ENCODE measurements at regions not wholly inside any gene's neighbourhood (a gene's known extent, or its start where the extent isn't known, plus 50 kb on each side); places are given as distances from the start of the nearest gene placed in this dataset.
A peak's percentile ranks its signal among the peaks of the same experiment; 100 is the strongest.
"Not testable (repeated sequence)": the region's sequence is repeated elsewhere in the genome, so short reads cannot be mapped to it uniquely, and the experiment has no call there.

DNA sequence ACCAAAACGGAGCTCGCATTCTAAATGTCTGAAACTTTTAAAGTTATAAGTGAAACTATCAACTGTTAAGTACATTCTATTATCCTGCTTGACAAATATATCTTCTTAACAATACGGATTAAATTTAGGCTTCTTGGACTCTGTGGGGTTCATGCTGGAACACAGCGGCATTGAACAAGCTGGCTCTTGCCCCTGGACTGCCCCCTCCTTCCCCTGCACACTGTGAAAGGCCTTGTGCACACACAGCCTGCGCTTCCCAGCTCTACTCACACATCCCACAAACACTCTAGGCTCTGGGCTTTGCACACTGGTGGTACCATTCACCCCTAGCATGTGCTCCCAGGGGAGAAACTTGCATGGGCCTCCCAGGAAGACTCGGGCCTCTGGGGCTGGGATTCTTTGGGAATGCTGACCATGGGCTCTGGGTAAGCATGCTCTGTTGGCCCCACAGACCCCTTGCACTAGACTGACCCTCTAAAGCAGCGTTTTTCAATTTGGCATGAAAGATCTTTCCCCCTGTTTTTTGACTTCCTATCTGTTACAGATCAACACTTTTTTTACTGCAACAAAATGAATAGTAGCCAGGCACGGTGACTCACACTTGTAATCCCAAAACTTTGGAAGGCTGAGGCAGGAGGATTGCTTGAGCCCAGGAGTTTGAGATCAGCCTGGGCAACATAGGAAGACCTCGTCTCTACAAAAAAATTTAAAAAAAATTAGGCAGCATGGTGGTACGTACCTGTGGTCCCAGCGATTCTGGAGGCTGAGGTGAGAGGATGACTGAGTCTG, 96.2 kb upstream of the CPM start:
- no peak for DNase-seq (ENCODE audit: low spot score)

DNA sequence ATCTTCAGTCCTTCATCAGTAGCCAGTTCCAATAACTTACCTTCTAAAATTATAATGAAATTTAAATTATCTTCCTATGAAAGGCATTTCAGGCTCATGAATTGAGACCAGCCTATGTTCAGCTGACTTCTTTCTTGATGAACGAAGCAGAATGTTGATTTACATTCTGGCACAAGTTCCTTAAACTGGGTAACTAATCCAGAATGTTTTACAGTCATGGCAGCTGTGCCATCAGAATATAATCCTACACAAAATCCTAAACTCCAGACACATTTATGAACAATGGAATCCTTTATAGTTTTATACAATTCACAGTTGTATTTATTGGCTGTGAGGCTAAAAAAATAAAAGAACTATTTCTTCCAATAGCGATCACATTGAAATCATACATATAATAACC, 97.3 kb upstream of the CPM start:
- DNase-seq (ENCODE audit: low spot score), result no peak

DNA sequence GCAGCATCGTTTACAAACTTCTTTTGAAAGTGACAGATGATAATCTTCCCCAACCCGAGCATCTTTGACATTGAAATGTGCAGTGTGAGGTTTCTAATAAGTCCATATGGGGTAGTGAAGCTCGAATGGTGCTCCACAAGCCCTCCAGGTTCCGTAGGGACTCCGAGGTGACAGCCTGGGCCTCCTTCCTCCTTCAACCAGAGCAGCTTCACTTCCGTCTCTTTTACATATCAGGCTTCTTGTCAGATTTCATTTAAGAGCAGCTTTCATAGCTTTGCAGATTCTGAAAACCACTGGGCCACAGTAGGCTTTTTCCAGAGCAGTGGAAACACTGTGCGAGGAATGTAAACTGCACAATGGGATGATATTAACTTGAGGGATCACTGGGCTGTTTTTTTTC, 103.6 kb upstream of the CPM start:
- no peak for DNase-seq (ENCODE audit: low spot score)

DNA sequence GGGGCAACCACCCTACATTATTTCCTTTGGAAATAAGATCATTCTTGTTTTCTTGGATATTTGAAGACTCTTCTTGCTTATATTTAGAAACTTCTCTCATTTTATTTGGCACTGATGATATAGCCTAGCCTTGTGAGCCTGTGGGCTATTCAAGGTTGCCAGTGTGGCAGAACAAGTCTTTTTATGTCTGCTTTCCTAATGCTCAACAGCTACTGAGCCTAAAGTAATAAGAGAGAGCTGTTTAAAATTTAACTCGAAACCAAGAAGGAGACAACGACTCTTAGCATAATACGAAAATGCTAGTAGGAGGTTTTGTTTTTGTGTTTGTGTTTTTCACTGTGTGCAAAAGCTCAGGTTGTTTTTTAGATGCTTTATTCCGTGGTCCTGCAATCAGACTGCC, 104.0 kb upstream of the CPM start:
- DNase-seq (ENCODE audit: low spot score), result no peak

DNA sequence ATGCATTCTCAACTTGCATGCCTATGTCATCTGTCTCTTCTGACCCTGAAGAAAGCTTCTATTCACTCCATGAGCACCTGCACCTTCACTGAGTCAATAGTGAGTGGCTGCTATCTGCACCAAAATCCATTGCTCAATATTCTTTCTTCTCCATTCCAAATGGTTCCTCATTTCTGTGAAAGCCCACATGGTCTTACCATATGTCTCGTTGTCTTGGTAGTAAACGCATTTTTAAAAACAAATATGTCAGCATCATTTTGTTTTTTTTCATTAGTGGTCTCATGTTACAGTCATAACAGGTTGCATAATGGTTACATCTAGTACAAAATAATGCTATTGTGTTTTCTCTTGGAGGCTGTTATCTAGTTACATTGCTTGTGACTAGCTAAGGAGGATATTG, 106.9 kb upstream of the CPM start:
- DNase-seq (ENCODE audit: low spot score), result no peak

DNA sequence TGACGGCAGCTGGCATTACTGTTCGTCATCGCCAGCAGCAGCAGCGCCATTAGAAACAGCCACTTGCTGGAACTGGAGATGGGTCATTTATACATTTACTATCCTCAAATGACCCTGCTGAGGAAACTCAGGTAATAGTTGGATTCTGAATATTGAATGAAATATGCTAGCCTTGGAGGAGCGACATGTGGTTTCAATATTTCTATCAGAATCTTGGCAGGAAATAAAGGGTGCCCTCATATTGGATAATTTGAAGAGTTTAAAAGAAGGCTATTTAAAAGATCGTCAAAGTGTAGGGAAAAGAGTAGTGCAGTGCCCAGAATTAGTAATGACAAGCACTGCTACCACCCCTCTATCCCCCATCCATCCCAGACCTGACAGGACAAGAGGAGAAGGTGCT, 109.6 kb upstream of the CPM start:
- no peak for DNase-seq (ENCODE audit: low spot score)

DNA sequence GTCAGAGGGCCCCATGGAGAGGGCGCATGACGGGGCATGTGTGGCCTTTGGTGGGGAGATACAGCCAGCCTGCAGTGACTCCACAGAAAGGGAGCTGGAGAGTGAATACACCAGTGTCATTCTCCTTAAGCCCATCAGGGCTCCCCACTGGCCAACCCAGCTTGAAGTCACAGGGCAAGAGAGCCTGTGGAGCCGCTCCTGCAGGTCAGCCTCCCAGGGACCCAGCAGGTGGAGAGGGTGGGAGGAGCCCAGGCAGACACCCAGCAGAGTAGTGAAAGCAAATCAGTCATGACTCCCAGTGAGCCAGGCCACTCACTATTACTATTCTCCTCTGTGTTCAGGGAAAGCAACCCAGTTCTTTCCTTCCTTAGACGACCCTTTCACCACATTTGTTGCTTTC, 110.0 kb upstream of the CPM start:
- DNase-seq (ENCODE audit: low spot score), result peak; percentile 58

DNA sequence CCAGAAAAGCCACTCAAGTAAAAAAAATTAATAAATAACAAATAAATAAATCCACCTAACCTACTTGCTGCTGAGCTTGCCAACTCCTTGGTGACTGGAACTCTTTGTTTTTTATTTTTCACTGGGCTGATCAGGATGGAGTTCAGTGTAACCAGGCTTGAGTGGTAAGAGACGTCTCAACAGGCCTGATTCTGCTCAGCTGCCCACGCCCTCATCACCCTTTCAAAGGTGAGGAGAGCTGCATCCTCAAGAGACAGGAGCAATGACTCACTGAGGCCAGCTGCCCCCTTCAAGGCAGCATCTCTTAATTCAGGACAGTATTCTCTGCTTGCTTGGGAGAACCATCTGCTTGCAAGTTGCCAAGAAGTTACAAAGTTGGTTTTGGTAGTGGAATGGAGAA, 111.9 kb upstream of the CPM start:
- no peak for DNase-seq (ENCODE audit: low spot score)

DNA sequence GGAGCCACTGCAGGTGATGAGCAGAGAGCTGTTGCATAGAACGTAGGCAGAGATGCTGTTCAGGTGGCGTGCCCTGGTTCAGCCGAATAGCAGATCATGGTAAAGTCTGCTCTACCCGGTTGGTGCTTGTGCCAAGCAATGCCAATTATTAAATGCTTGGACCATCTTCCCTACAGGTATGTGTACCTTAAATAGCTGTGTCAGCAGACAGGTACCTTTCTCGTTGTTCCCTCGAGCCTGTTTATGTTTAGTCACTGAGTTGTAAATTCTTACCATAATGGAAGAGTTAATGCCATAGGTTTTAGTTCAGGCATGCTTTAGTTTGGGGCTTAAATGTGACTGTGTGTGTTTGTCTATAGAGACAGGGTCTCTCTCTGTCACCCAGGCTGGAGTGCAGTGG, 112.5 kb upstream of the CPM start:
- no peak for DNase-seq (ENCODE audit: low spot score)

DNA sequence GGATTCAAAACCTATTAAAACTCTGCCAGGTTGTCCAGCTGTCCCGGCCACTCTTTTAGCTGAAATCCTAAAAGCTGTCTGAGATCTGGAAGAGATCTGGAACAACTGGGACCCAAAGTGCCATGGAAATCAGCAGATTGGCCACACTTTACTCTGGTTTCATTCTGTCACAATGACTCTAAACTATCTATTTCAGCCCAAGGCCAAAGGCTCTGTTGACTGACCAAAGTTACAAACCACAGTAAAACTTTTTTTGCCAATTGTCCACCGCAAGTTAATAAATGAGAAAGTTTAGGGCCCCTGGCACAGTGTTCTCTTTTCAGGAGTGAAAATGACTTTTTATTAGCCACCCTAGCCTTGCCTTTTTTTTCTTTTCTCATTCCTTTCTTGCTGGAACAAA, 113.4 kb upstream of the CPM start:
- no peak for DNase-seq (ENCODE audit: low spot score)

DNA sequence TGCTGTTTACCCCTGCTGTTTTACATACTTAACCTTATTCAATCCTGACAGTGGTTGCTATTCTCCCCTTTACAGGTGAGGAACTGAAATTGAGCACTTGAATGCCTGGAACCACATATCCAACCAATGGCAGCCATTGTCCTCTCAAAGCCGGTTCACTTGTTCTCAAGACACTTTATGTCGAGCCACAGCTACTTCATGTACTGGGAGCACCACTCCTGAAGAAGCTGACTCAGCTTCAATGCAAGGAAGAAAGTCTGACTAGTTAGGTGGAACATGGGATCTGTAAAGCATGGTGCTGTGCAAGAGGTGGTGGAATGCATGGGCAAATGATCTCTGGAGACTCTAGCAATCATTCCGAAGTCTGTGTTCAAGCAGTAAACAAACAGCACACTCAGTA, 113.9 kb upstream of the CPM start:
- DNase-seq (ENCODE audit: low spot score), result no peak

DNA sequence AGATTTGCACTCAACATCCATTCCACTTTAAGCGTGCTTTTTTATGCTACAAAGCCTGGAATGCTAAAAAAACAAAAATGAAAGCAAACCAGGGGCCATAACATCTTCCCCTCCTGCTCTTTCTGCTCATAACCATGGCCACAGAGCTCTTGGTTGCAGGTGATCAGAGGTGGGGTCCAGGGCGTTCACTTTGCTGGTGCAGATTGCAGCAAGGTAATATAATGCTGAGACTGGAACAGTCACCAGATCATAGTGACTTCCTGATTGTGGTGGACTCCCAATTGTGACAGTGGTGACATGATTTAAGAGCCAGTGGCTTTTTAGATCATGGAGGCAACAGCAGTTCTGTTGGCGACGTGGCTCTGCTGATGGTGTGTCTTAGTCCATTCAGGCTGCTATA, 115.0 kb upstream of the CPM start:
- no peak for DNase-seq (ENCODE audit: low spot score)

DNA sequence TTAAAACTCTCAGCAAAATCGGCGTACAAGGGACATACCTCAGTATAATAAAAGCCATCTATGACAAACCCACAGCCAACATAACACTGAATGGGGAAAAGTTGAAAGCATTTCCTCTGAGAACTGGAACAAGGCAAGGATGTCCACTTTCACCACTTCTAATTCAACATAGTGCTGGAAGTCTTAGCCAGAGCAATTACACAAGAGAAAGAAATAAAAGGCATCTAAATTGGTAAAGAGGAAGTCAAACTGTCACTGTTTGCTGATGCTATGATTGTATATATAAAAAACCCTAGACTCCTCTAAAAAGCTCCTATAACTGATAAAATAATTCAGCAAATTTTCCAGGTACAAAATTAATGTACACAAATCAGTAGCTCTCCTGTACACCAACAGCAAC, 116.9 kb upstream of the CPM start:
- DNase-seq (ENCODE audit: low spot score), result not testable (repeated sequence)

DNA sequence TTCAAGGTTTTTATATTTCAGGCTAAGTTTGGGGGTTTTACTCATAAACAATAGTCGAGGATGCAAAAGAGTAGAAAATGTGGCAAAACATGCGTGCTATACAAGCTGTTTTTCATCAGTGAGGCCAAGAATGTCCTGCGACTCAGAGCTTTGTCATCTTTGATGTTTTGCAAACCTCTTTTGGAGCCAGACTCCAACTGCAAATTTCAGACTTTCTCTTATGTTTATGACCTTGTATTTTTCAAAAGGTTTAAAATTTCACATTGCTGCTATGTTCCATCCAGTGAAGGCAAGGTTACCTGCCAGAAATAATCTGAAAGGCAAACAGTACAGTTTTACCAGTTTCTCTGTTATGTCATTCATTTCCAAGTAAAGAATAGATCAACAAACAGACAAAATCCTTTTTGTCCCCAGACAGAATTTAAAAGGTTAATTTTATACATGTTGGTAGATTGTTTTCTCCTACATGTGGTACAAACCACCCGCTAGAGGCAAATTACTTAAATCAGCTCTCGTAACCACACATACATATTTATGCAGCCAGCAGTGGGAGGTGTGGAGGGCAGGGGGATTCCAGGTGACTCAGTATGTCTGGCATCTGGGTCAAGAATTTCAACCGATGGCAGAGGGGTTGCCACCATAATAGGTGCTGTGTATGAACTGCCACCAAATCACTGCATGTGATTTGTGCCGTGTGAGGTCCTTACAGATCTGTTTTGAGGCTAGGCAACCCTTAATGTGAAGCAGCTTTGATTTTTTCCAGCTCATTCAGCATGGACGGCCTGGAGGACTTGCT, 119.8 kb upstream of the CPM start:
- DNase-seq (ENCODE audit: low spot score), result peak; percentile 48

DNA sequence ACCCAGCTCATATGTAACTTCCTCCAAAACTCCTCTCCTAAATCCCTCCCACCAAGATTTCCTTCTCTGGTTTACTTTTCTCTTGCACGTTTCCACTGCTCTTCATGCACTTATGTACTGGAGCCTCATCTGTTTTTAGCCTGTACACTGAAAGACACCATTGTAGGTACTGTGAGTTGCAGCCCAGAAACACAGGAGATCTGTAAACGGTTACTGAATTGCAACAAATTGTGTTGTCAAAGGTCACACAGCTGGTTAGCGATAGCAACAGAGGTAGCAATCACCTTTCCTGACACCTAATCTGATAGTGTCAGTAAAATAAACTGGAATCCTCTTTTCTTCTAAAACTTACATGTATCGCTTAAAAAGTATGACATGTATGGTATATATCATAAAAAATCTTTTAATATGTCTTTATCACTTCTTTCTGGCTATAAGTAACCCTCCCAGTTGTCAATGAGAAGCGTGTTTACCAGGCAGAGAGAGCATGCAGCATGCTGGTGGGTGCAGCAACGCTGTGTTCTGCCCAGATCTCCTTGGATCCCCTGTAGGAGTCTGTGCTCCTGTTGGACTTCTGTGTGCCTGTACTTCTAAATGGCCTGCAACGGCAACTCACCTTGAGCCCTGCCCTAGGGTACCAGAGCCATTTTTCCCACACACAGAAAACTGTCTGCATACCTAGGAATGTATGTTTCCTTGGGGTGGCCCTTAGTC, 121.5 kb upstream of the CPM start:
- DNase-seq (ENCODE audit: low spot score), result no peak

DNA sequence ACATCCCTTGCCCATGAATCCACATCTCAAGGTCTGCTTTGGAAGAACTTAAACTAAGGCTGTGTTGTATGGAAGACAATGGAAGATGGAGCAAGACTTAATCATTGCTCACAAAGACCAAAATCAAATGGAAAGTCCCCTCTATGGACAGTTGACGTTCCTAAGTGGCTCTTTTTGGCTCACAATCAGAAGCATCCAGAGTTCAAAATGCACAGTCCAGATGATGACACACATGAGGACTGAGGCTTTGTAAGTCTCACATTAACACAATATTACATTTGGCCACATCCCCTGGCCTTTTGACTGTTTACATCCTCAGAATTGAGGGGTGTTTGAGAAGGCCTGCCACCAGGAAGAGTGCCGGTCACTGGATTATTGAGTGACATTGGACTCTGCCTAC, 122.3 kb upstream of the CPM start:
- no peak for DNase-seq (ENCODE audit: low spot score)

DNA sequence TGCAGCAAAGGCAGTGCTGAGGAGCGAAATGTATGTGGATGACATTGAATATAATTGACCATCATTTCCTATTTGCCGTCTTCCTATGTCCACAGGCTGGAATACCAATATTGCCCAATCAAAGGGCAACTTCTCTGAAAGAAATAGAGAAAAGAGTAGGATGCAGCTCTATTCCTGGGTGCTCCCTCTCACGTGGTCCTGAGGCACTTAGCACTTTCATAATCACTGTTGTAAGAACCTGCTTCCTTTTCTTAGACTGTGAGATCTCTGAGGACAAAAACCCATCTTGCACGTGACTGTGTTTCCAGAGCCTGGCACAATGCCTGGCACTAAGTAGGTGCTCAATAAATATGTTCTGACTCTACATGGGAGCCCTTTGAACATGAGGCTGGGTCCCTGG, 122.7 kb upstream of the CPM start:
- no peak for DNase-seq (ENCODE audit: low spot score)

DNA sequence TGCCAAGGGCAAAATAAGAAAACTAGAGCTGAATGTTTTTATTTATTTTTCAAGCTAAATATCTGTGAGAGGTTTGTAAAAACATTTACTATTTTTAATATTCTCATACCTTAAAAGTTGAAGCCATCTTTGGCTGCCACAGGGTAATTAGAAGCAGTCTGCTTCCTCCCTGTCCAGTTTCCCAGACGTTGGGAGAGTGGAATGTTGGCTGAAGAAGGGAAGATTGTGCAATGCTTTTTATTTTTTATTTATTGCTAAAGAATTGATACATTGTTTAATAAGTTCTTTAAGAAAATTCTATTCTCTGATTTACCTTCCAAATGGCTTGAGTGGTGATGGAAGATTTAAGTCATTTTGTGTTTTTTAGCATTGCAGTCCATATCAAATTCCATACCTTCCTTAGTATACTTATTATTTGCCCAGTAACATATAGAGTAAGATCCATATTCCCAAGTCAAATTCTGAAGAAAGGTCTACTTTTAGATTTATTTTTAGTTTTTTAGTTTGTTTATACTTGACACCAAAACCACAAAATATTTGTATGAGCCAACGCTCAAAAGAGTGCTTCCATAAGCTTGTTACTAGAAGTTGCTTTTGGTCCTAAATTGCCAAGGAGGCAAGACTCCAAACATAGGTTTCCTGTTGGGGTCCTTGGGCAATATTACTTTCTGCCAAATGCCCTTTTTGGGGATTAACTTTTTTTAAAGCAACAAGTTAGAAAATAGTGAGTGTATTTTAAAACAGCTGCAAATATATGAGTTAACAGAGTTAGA, 124.0 kb upstream of the CPM start:
- DNase-seq (ENCODE audit: low spot score), result no peak

DNA sequence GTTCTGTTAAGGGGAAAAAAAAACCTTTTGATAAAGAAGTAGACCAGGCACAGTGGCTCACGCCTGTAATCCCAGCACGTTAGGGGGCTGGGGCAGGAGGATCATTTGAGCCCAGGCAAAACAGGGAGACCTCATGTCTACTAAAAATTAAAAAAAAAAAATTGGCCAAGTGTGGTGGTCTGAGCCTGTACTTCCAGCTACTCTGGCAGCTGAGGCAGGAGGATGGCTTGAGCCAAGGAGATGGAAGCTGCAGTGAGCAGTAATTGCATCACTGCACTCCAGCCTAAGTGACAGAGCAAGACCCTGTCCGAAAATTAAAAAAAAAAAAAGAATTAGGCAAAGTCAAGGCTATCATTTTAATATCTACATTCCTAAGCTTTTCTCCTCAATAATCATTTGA, 124.8 kb upstream of the CPM start:
- DNase-seq (ENCODE audit: low spot score), result no peak

DNA sequence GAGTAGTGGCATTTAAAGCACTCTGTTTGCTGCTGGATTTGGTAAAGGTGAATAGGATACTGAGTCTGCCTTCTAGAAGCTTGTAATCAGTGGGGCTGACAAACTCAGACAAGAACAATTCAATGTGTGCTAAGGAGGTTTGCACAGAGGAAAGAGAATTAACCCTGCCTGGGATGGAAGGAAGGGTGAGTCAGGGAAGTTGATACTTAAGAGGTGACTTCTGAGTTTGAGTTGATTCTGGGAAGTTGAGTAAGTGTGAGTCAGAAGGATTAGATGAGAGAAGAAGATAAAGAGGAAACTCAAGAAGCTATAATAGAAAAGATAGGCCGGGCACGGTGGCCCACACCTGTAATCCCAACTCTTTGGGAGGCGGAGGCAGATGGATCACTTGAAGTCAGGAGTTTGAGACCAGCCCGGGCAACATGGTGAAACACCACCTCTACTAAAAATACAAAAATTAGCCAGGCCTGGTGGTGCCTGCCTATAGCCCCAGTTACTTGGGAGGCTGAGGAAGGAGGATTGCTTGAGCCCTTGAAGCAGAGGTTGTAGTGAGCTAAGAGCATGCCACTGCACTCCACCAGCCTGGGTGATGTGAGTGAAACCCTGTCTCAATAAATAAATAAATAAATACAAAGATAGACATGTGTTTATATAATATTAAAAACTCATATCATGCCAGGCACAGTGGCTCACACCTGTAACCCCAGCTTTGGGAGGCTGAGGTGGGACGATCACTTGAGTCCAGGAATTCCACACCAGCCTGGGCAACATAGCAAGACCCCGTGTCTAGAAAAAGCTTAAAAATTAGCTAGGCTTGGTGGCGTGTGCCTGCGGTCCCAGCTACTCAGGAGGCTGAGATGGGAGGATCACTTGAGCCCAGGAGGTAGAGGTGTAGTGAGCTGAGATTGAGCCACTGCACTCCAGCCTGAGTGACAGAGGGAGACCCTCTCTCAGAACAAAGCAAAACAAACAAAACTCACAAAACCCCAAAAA, 126.8 kb upstream of the CPM start:
- DNase-seq (ENCODE audit: low spot score), result no peak

DNA sequence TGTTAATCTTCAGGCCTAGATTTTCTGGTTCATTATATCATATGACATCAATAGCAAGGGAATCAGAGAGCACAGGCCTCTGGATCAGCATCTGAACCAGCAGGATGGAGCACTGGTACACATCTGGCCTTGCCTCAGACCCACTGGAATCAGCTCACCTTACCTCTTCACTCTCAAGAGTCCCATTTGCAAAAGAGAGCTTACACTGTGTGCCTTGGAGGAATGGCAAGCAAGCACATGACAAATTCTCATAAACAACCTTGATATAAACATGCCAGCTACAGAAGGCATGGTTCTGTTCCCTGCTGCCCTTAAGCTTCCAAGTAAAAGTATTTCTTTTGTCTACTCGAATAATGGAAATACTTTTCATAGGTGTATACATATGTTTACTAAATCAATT, 128.6 kb upstream of the CPM start:
- DNase-seq (ENCODE audit: low spot score), result no peak

All from iPS-NIHi11 (cell line).